HepG2 (cell line): ENCODE measurements at regions not wholly inside any gene's neighbourhood (a gene's known extent, or its start where the extent isn't known, plus 50 kb on each side); places are given as distances from the start of the nearest gene placed in this dataset.

Experiments
- ATAC-seq: fragments of 200-7000 bp; cut with Tn5 transposase; 3 replicates; pipeline ENCODE4 v1.9.1; 2020; ENCODE audit warnings: mild to moderate bottlenecking, moderate library complexity
- BruUV-seq: library from RNA; stranded (reverse); fragments of 400-500 nt; replicated peaks from 2 replicates; lab custom pipeline; 2021; lab: Mats Ljungman, UMichigan
- CTCF ChIA-PET: fragments of 300-600 bp; formaldehyde crosslinking; extraction: SDS; loops from one replicate; lab custom pipeline; 2021; ENCODE audit warnings: low total read pairs, inconsistent platforms, low intra/inter-chr PET ratio; lab: Yijun Ruan, JAX
- POLR2A ChIA-PET: fragments of 350-600 bp; sonication (Branson Sonifier 250); formaldehyde crosslinking; loops from one replicate; lab custom pipeline; 2020; ENCODE audit warnings: antibody characterized with exemption, inconsistent platforms; lab: Yijun Ruan, JAX
- DNase-seq: peaks from one replicate; pipeline ENCODE4 v3.0.0-alpha.2; 2015; ENCODE audit warnings: low spot score
- FAIRE-seq: peaks from 3 replicates; lab custom pipeline; 2011; peaks lifted over from hg19 to GRCh38; lab: Jason Lieb, UNC
- H2AFZ ChIP-seq: one replicate; pipeline ENCODE4 v1.6.1; 2011; ENCODE audit warnings: low read length, inconsistent platforms
- H3K27ac ChIP-seq: fragments of 300-600 bp; 3 replicates; pipeline ENCODE4 v1.8.0; 2011; ENCODE audit warnings: mixed run types, mild to moderate bottlenecking, mixed read lengths, low read length, inconsistent platforms; ENCODE audit not compliant: insufficient read depth; ENCODE audit errors: extremely low read length
- H3K27me3 ChIP-seq, 2 experiments: fragments of 200-600 bp in 1 of 2; 2 replicates in 1 of 2; 3 replicates in 1 of 2; pipeline versions ENCODE4 v1.6.0 to v1.8.0; 2011; ENCODE audit warnings: low read length in 2 of 2, mild to moderate bottlenecking in 2 of 2, moderate library complexity in 2 of 2, inconsistent platforms in 1 of 2; ENCODE audit not compliant: insufficient read depth in 2 of 2, control insufficient read depth in 1 of 2
- H3K36me3 ChIP-seq, 2 experiments: fragments of 200-600 bp in 1 of 2; replicated peaks in 1 of 2; 2 replicates in 1 of 2; 3 replicates in 1 of 2; pipeline versions ENCODE4 v1.5.1 to v1.8.0; 2011; ENCODE audit warnings: low read length in 2 of 2, inconsistent platforms in 1 of 2; ENCODE audit not compliant: insufficient read depth in 2 of 2, control insufficient read depth in 1 of 2
- H3K4me1 ChIP-seq: 2 replicates; pipeline ENCODE4 v1.5.1; 2012; ENCODE audit warnings: low read length, inconsistent platforms; ENCODE audit not compliant: insufficient read depth
- H3K4me2 ChIP-seq: 2 replicates; pipeline ENCODE4 v1.6.0; 2011; ENCODE audit warnings: low read depth, low read length, inconsistent platforms
- H3K4me3 ChIP-seq, 3 experiments: fragments of 200-600 bp in 1 of 3; sonication (generic), shearing (Covaris generic) in 1 of 3; replicated peaks in 1 of 3; 2 replicates each; pipeline ENCODE4 v1.5.1; 2011 to 2016; ENCODE audit warnings: low read length in 3 of 3, inconsistent platforms in 2 of 3, low read depth in 2 of 3, mild to moderate bottlenecking in 2 of 3, control low read depth in 1 of 3, mixed read lengths in 1 of 3; ENCODE audit not compliant: insufficient read depth in 1 of 3
- H3K79me2 ChIP-seq: one replicate; pipeline ENCODE4 v1.6.1; 2011; ENCODE audit warnings: low read length, inconsistent platforms; ENCODE audit not compliant: insufficient read depth
- H3K9ac ChIP-seq: 2 replicates; pipeline ENCODE4 v1.6.0; 2011; ENCODE audit warnings: mild to moderate bottlenecking, low read depth, low read length, inconsistent platforms; ENCODE audit not compliant: insufficient read depth
- H3K9me3 ChIP-seq: 2 replicates; pipeline ENCODE4 v1.5.1; 2012; ENCODE audit warnings: mild to moderate bottlenecking, low read length
- H4K20me1 ChIP-seq: 2 replicates; pipeline ENCODE4 v1.6.0; 2011; ENCODE audit warnings: inconsistent platforms, mild to moderate bottlenecking, low read length, moderate library complexity; ENCODE audit not compliant: insufficient read depth
- ASH2L ChIP-seq: fragments of 300-600, 200-600 bp; sonication (generic); IDR thresholded peaks from 2 replicates; pipeline ENCODE4 v1.7.0; 2017; ENCODE audit warnings: low read depth, mild to moderate bottlenecking, moderate library complexity, mixed read lengths, low read length; ENCODE audit not compliant: insufficient read length
- ATF7 ChIP-seq, 2 experiments: fragments of 450-650 bp in 1 of 2; sonication (generic) in 1 of 2; formaldehyde crosslinking in 1 of 2; IDR thresholded peaks; 2 replicates each; pipeline versions ENCODE4 v1.4.0 to v1.6.1; 2016 to 2020; ENCODE audit warnings: antibody characterized with exemption in 1 of 2, mild to moderate bottlenecking in 1 of 2, missing genetic modification reagents in 1 of 2
- CBFB ChIP-seq: sonication (generic); formaldehyde crosslinking; IDR thresholded peaks from 2 replicates; pipeline ENCODE4 v1.4.0; 2020; ENCODE audit warnings: missing genetic modification reagents
- PCBP1 ChIP-seq: fragments of 200-400 bp; formaldehyde crosslinking; IDR thresholded peaks from 2 replicates; pipeline ENCODE4 v1.6.1; 2017; ENCODE audit warnings: mild to moderate bottlenecking, low read depth, low read length, borderline replicate concordance
- POGZ ChIP-seq: sonication (generic); formaldehyde crosslinking; IDR thresholded peaks from 2 replicates; pipeline ENCODE4 v1.4.0; 2020; ENCODE audit warnings: mild to moderate bottlenecking, missing genetic modification reagents
- YY1 ChIP-seq: IDR thresholded peaks from 2 replicates; pipeline ENCODE4 v1.6.1; 2011; ENCODE audit warnings: low read length, low read depth, moderate library complexity, mild to moderate bottlenecking; ENCODE audit not compliant: insufficient read depth, insufficient replicate concordance
- ZNF782 ChIP-seq: sonication (generic); formaldehyde crosslinking; IDR thresholded peaks from 2 replicates; pipeline ENCODE4 v1.4.0; 2020; ENCODE audit warnings: missing genetic modification reagents, mild to moderate bottlenecking, borderline replicate concordance
- WGBS: methylation state at CpG from one replicate; pipeline ENCODE4 v1.1.6; 2017; ENCODE audit warnings: low lambda C conversion rate; 5-methylcytosine and 5-hydroxymethylcytosine counted together
- in situ Hi-C: cut with HindIII; loops from 2 replicates; pipeline ENCODE4 v1.10.0; 2017; ENCODE audit warnings: low pct_unique_long_range_greater_than_20kb; ENCODE audit not compliant: extremely low pct_ligation_motif_present
- intact Hi-C: fragments of 100-400 bp; cut with micrococcal nuclease; formaldehyde crosslinking; loops from one replicate; pipeline ENCODE4 v1.10.0; 2022; ENCODE audit not compliant: unreplicated experiment
- TF ChIP-seq, protein P1 (sequence below): sonication (generic); formaldehyde crosslinking; IDR thresholded peaks from 2 replicates; pipeline ENCODE4 v1.4.0; 2020; ENCODE audit warnings: missing genetic modification reagents
- TF ChIP-seq, protein P2 (sequence below): sonication (generic); formaldehyde crosslinking; IDR thresholded peaks from 2 replicates; pipeline ENCODE4 v1.4.0; 2020; ENCODE audit warnings: missing genetic modification reagents
- TF ChIP-seq, protein P3 (sequence below): sonication (generic); formaldehyde crosslinking; IDR thresholded peaks from 2 replicates; pipeline ENCODE4 v1.5.0; 2020; ENCODE audit warnings: mild to moderate bottlenecking, missing genetic modification reagents, moderate library complexity
- TF ChIP-seq, protein P4 (sequence below): sonication (generic); formaldehyde crosslinking; IDR thresholded peaks from 2 replicates; pipeline ENCODE4 v1.5.0; 2020; ENCODE audit warnings: missing genetic modification reagents
- TF ChIP-seq, protein P5 (sequence below): IDR thresholded peaks from 2 replicates; pipeline ENCODE4 v1.6.1; 2016; ENCODE audit warnings: low read depth, control low read depth
- TF ChIP-seq, protein P6 (sequence below): sonication (generic); formaldehyde crosslinking; IDR thresholded peaks from 2 replicates; pipeline ENCODE4 v1.4.0; 2020; ENCODE audit warnings: low read depth, mild to moderate bottlenecking, missing genetic modification reagents

DNA sequence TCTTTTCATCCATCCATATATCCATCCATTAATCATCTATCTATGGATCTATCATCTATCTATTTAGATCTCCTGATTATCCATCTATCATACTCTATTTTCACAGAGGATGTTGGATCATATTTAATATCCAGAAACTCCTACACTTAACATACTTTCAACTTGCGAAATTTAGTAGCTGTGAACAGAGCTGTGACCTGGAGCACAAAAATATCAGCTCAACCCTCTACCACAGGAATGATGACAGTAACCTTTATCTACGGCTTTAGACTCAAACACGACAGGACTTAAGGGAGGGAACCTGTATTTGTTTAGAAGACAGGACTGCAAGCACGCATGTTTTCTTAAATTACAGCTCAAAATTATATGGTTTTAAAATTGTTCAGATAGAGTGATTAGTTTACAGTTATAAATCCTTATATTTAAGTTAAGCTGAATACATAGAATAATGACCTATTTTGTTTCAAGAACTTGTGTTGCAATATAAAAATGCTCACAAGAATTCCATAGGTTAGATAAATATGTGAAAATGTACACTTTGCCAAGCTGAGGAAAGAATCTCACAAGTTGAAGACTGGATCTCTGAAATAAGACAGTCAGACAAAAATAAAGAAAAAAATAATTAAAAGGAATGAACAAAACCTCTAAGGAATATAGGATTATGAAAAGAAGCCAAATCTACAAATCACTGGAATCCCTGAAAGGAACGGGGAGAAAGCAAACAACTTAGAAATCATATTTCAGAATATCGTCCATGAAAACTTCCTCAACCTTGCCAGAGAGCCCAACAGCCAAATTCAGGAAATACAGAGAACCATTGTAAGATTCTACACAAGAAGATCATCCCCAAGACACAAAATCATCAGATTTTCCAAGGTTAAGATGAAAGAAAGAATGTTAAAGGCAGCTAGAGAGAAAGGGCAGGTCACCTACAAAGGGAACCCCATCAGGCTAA is 142.0 kb downstream of the COL6A3 start:
- H3K4me2 ChIP-seq = no peak overlapping the region
- POLR2A ChIA-PET = no interaction called here
- CTCF ChIA-PET = no interaction called here
- no peaks in the 10 kb centered on the region for H3K9me3 ChIP-seq
- TF ChIP-seq, protein P1, sequence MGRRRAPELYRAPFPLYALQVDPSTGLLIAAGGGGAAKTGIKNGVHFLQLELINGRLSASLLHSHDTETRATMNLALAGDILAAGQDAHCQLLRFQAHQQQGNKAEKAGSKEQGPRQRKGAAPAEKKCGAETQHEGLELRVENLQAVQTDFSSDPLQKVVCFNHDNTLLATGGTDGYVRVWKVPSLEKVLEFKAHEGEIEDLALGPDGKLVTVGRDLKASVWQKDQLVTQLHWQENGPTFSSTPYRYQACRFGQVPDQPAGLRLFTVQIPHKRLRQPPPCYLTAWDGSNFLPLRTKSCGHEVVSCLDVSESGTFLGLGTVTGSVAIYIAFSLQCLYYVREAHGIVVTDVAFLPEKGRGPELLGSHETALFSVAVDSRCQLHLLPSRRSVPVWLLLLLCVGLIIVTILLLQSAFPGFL (CRISPR knock-in tag) = no peak
- no peak for TF ChIP-seq YY1
- TF ChIP-seq ASH2L = no peak
- TF ChIP-seq, protein P2, sequence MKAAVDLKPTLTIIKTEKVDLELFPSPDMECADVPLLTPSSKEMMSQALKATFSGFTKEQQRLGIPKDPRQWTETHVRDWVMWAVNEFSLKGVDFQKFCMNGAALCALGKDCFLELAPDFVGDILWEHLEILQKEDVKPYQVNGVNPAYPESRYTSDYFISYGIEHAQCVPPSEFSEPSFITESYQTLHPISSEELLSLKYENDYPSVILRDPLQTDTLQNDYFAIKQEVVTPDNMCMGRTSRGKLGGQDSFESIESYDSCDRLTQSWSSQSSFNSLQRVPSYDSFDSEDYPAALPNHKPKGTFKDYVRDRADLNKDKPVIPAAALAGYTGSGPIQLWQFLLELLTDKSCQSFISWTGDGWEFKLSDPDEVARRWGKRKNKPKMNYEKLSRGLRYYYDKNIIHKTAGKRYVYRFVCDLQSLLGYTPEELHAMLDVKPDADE (CRISPR knock-in tag) = no peak
- no peak for TF ChIP-seq ZNF782 (CRISPR knock-in tag)
- TF ChIP-seq, protein P3, sequence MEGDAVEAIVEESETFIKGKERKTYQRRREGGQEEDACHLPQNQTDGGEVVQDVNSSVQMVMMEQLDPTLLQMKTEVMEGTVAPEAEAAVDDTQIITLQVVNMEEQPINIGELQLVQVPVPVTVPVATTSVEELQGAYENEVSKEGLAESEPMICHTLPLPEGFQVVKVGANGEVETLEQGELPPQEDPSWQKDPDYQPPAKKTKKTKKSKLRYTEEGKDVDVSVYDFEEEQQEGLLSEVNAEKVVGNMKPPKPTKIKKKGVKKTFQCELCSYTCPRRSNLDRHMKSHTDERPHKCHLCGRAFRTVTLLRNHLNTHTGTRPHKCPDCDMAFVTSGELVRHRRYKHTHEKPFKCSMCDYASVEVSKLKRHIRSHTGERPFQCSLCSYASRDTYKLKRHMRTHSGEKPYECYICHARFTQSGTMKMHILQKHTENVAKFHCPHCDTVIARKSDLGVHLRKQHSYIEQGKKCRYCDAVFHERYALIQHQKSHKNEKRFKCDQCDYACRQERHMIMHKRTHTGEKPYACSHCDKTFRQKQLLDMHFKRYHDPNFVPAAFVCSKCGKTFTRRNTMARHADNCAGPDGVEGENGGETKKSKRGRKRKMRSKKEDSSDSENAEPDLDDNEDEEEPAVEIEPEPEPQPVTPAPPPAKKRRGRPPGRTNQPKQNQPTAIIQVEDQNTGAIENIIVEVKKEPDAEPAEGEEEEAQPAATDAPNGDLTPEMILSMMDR (CRISPR knock-in tag) = no peak
- TF ChIP-seq, protein P4, sequence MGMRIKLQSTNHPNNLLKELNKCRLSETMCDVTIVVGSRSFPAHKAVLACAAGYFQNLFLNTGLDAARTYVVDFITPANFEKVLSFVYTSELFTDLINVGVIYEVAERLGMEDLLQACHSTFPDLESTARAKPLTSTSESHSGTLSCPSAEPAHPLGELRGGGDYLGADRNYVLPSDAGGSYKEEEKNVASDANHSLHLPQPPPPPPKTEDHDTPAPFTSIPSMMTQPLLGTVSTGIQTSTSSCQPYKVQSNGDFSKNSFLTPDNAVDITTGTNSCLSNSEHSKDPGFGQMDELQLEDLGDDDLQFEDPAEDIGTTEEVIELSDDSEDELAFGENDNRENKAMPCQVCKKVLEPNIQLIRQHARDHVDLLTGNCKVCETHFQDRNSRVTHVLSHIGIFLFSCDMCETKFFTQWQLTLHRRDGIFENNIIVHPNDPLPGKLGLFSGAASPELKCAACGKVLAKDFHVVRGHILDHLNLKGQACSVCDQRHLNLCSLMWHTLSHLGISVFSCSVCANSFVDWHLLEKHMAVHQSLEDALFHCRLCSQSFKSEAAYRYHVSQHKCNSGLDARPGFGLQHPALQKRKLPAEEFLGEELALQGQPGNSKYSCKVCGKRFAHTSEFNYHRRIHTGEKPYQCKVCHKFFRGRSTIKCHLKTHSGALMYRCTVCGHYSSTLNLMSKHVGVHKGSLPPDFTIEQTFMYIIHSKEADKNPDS = no peak
- TF ChIP-seq, protein P5, sequence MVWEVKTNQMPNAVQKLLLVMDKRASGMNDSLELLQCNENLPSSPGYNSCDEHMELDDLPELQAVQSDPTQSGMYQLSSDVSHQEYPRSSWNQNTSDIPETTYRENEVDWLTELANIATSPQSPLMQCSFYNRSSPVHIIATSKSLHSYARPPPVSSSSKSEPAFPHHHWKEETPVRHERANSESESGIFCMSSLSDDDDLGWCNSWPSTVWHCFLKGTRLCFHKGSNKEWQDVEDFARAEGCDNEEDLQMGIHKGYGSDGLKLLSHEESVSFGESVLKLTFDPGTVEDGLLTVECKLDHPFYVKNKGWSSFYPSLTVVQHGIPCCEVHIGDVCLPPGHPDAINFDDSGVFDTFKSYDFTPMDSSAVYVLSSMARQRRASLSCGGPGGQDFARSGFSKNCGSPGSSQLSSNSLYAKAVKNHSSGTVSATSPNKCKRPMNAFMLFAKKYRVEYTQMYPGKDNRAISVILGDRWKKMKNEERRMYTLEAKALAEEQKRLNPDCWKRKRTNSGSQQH = no peak
- TF ChIP-seq, protein P6, sequence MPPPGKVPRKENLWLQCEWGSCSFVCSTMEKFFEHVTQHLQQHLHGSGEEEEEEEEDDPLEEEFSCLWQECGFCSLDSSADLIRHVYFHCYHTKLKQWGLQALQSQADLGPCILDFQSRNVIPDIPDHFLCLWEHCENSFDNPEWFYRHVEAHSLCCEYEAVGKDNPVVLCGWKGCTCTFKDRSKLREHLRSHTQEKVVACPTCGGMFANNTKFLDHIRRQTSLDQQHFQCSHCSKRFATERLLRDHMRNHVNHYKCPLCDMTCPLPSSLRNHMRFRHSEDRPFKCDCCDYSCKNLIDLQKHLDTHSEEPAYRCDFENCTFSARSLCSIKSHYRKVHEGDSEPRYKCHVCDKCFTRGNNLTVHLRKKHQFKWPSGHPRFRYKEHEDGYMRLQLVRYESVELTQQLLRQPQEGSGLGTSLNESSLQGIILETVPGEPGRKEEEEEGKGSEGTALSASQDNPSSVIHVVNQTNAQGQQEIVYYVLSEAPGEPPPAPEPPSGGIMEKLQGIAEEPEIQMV (CRISPR knock-in tag) = no peak
- TF ChIP-seq ATF7 (IDR thresholded peaks at IDR 0.05) = no peak
- TF ChIP-seq ATF7 (CRISPR knock-in tag; IDR thresholded peaks at IDR 0.05) = no peak
- no peak for TF ChIP-seq CBFB (CRISPR knock-in tag)
- TF ChIP-seq POGZ (CRISPR knock-in tag) = no peak
- TF ChIP-seq PCBP1 = no peak
- BruUV-seq = no TSS peak
- no peak overlapping the region for H2AFZ ChIP-seq
- H3K4me1 ChIP-seq = no peaks in the 10 kb centered on the region
- WGBS = 11% methylated on average over 6 of the region's 6 CpGs
- no peak overlapping the region for H3K27ac ChIP-seq
- no peak overlapping the region for H3K4me3 ChIP-seq
- H3K9ac ChIP-seq = no peak overlapping the region
- H3K36me3 ChIP-seq = no peaks in the 10 kb centered on the region
- H4K20me1 ChIP-seq = no peaks in the 10 kb centered on the region
- H3K79me2 ChIP-seq = no peaks in the 10 kb centered on the region
- peaks cover 0 to 34% of the 10 kb centered on the region in 2 experiments; a peak in 2 of 5 replicates for H3K27me3 ChIP-seq
- FAIRE-seq = no peak
- in situ Hi-C loops (no loop called here), intact Hi-C loops (no loop called here)
- no peak for ATAC-seq
- DNase-seq = no peak
